ENCODE measurements at regions not wholly inside any gene's neighbourhood (a gene's known extent, or its start where the extent isn't known, plus 50 kb on each side); places are given as distances from the start of the nearest gene placed in this dataset.

- no peak for ATAC-seq
- intact Hi-C loops (cut with micrococcal nuclease; ENCODE audit: unreplicated experiment) = no loop called here
- CTCF ChIA-PET = no interaction called here
Observed at GRCh38 chr2:147600646-147601045, 244.2 kb upstream of the ACVR2A start.

GRCh38 chr2:147600223-147600622 lies 244.6 kb upstream of the ACVR2A start:
- ATAC-seq (no peak), DNase-seq (ENCODE audit: low read depth, low spot score) (no peak)
- TF ChIP-seq CTCF (IDR thresholded peaks at IDR 0.05) (no peak), REST (IDR thresholded peaks at IDR 0.05; ENCODE audit: insufficient read depth in 1 of 2, low read depth in 2 of 2, low read length in 1 of 2) (no peak), TCF7L2 (IDR thresholded peaks at IDR 0.05; ENCODE audit: low read depth, low read length) (no peak), POLR2AphosphoS5 (IDR thresholded peaks at IDR 0.05; ENCODE audit: low read depth, low read length) (no peak), SIN3A (IDR thresholded peaks at IDR 0.05; ENCODE audit: borderline replicate concordance, insufficient read depth, low read depth, low read length) (no peak)
- in situ Hi-C loops (cut with HindIII; ENCODE audit: low pct_unique_long_range_greater_than_20kb, low sequenced_read_pairs) = no loop called here
- H3K27me3 ChIP-seq (ENCODE audit: control insufficient read depth, insufficient read depth, low read length) = no peaks in the 10 kb centered on the region
- H3K36me3 ChIP-seq (ENCODE audit: control insufficient read depth, insufficient read depth, low read length) = no peaks in the 10 kb centered on the region
- H3K27ac ChIP-seq (ENCODE audit: low read length) = no peak overlapping the region
- no peaks in the 10 kb centered on the region for H3K9me3 ChIP-seq (ENCODE audit: control insufficient read depth, insufficient read depth, low read depth, low read length)
- ChIA-PET POLR2A (no interaction called here), CTCF (no interaction called here)
- no TSS peak for BruUV-seq (replicated peaks)
- intact Hi-C loops (cut with micrococcal nuclease; ENCODE audit: unreplicated experiment) = no loop called here
- no peak overlapping the region for H3K4me3 ChIP-seq (ENCODE audit: low read depth in 2 of 2, low read length in 2 of 2)
- no peaks in the 10 kb centered on the region for H3K4me1 ChIP-seq (ENCODE audit: control insufficient read depth, insufficient read depth, low read length)

More at GRCh38 chr2:147600646-147601045, 244.2 kb upstream of the ACVR2A start:
- Histone ChIP-seq H3K4me3 (ENCODE audit: low read depth in 2 of 2, low read length in 2 of 2) (no peak overlapping the region), H3K36me3 (ENCODE audit: control insufficient read depth, insufficient read depth, low read length) (no peaks in the 10 kb centered on the region), H3K27me3 (ENCODE audit: control insufficient read depth, insufficient read depth, low read length) (no peaks in the 10 kb centered on the region), H3K9me3 (ENCODE audit: control insufficient read depth, insufficient read depth, low read depth, low read length) (no peaks in the 10 kb centered on the region), H3K27ac (ENCODE audit: low read length) (no peak overlapping the region), H3K4me1 (ENCODE audit: control insufficient read depth, insufficient read depth, low read length) (no peaks in the 10 kb centered on the region)
- in situ Hi-C loops (cut with HindIII; ENCODE audit: low pct_unique_long_range_greater_than_20kb, low sequenced_read_pairs) = no loop called here
- no peak for DNase-seq (ENCODE audit: low read depth, low spot score)
- no TSS peak for BruUV-seq (replicated peaks)
- TF ChIP-seq TCF7L2 (IDR thresholded peaks at IDR 0.05; ENCODE audit: low read depth, low read length) = no peak
- TF ChIP-seq REST (IDR thresholded peaks at IDR 0.05; ENCODE audit: insufficient read depth in 1 of 2, low read depth in 2 of 2, low read length in 1 of 2) = no peak
- no peak for TF ChIP-seq CTCF (IDR thresholded peaks at IDR 0.05)
- POLR2A ChIA-PET = no interaction called here
